ENCODE measurements at regions not wholly inside any gene's neighbourhood (a gene's known extent, or its start where the extent isn't known, plus 50 kb on each side); places are given as distances from the start of the nearest gene placed in this dataset.

DNA sequence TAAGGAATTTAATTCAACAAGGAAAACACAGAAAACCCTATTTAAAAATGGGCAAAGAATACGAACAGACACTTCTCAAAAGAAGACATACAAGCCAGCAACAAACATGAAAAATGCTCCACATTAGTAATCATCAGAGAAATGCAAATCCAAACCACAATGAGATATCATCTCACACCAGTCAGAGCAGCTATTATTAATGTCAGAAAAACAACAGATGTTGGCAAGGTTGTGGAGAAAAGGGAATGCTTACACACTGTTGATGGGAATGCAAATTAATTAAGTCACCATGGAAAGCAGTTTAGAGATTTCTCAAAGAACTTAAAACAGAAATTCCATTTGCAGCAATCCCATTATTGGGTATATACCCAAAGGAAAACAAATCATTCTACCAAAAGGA lies 55.2 kb downstream of the GCC1 start:
- Histone ChIP-seq H3K27me3 (replicated peaks in 2 of 5; ENCODE audit: control insufficient read depth in 4 of 5, insufficient read depth in 5 of 5, low read length in 4 of 5) (peaks cover 0 to 13% (median 10%) of the 10 kb centered on the region in 5 experiments), H3K4me3 (ENCODE audit: control insufficient read depth in 1 of 7, extremely low read depth in 1 of 7, insufficient read depth in 4 of 7, low read depth in 2 of 7, low read length in 6 of 7) (no peak overlapping the region), H3K4me1 (ENCODE audit: control extremely low read depth in 1 of 4, control insufficient read depth in 4 of 4, insufficient read depth in 4 of 4, low read length in 3 of 4) (no peaks in the 10 kb centered on the region), H3K36me3 (ENCODE audit: control insufficient read depth in 4 of 4, insufficient read depth in 4 of 4, low read length in 3 of 4) (no peaks in the 10 kb centered on the region), H3K27ac (ENCODE audit: insufficient read depth in 1 of 2, low read depth in 1 of 2, low read length in 2 of 2, poor library complexity in 1 of 2, severe bottlenecking in 2 of 2) (no peak overlapping the region), H3K9me3 (ENCODE audit: control extremely low read depth in 1 of 5, control insufficient read depth in 4 of 5, insufficient read depth in 2 of 5, low read depth in 1 of 5, low read length in 4 of 5) (peaks cover 0 to 3% (median 0%) of the 10 kb centered on the region in 5 experiments)
- DNase-seq, result no peak
- whole genome bisulfite sequencing (ENCODE audit: insufficient coverage), result no CpG with 5 or more reads among the region's 1 CpG
- POLR2A ChIA-PET, result no interaction called here
- CTCF ChIA-PET, result interaction anchor here (0.7 kb wide), 1 partner anchor 16 kb away, joined by 3 read pairs; no protein-coding TSS in a partner anchor

DNA sequence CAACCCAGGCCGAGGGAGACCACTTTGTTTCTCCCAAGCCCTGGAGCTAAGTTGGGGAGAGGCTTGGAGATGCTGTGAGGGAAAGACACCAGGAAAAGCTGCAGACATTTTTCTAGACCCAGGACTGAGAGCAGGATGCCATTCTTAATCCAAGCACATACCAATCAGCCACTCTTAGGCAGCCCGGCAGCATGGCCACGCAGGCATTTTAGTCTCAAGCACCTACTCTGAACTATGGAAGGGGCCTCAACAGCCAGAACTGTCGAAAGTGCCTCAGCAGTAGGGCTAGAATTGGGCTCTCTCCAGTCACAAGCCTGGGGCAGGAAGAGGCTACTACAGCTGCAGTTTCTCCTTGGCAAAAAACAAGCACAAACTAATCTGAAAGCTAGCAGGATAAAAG lies 57.8 kb downstream of the GCC1 start:
- peaks cover 0 to 5% (median 2%) of the 10 kb centered on the region in 5 experiments for H3K27me3 ChIP-seq (replicated peaks in 2 of 5; ENCODE audit: control insufficient read depth in 4 of 5, insufficient read depth in 5 of 5, low read length in 4 of 5)
- WGBS (ENCODE audit: insufficient coverage), result 76% methylated on average over 3 of the region's 4 CpGs
- POLR2A ChIA-PET, result no interaction called here

DNA sequence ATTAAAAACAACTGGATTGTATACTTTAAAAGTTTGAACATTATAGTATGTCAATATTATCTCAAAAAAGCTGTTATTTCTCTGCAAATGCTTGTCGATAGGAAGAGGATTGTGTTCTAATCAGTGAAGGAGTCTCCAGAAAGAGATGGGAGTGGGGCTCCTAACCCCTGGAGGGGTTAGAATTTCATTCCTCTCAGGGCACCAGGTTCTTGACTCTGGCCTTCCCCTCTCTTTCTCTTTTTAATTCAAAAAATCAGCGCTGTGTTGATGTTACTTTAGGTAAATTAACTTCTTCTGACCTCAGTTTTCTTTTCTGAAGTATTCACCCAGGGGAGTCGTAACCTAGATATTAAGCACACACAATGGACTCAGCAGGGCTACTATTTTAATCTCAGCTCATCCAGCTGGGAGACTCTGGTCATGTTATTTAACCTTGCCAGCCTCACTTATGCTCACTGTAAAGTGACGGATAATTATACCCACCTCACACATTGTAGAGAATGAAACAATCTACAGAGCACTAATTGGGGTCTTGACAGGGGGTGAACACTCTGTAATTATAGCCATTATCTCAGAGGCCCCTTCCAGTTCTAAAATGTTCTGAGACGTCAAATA lies 59.4 kb downstream of the GCC1 start:
- Histone ChIP-seq H3K4me1 (ENCODE audit: control extremely low read depth in 1 of 4, control insufficient read depth in 4 of 4, insufficient read depth in 4 of 4, low read length in 3 of 4) (no peaks in the 10 kb centered on the region), H3K4me3 (ENCODE audit: control insufficient read depth in 1 of 7, extremely low read depth in 1 of 7, insufficient read depth in 4 of 7, low read depth in 2 of 7, low read length in 6 of 7) (no peak overlapping the region), H3K9me3 (ENCODE audit: control extremely low read depth in 1 of 5, control insufficient read depth in 4 of 5, insufficient read depth in 2 of 5, low read depth in 1 of 5, low read length in 4 of 5) (peaks cover 0 to 8% (median 0%) of the 10 kb centered on the region in 5 experiments), H3K27me3 (replicated peaks in 2 of 5; ENCODE audit: control insufficient read depth in 4 of 5, insufficient read depth in 5 of 5, low read length in 4 of 5) (peaks cover 0 to 5% (median 2%) of the 10 kb centered on the region in 5 experiments), H3K36me3 (ENCODE audit: control insufficient read depth in 4 of 4, insufficient read depth in 4 of 4, low read length in 3 of 4) (no peaks in the 10 kb centered on the region), H3K27ac (ENCODE audit: insufficient read depth in 1 of 2, low read depth in 1 of 2, low read length in 2 of 2, poor library complexity in 1 of 2, severe bottlenecking in 2 of 2) (no peak overlapping the region)
- CTCF ChIA-PET, result no interaction called here
- DNase-seq, result no peak
- WGBS (ENCODE audit: insufficient coverage), result 67% methylated on average over 2 of the region's 5 CpGs
- POLR2A ChIA-PET, result no interaction called here

More for the DNA sequence above, 57.8 kb downstream of the GCC1 start:
- DNase-seq, result no peak
- no peak overlapping the region for H3K27ac ChIP-seq (ENCODE audit: insufficient read depth in 1 of 2, low read depth in 1 of 2, low read length in 2 of 2, poor library complexity in 1 of 2, severe bottlenecking in 2 of 2)
- peaks cover 0 to 6% (median 0%) of the 10 kb centered on the region in 5 experiments for H3K9me3 ChIP-seq (ENCODE audit: control extremely low read depth in 1 of 5, control insufficient read depth in 4 of 5, insufficient read depth in 2 of 5, low read depth in 1 of 5, low read length in 4 of 5)
- no peaks in the 10 kb centered on the region for H3K36me3 ChIP-seq (ENCODE audit: control insufficient read depth in 4 of 4, insufficient read depth in 4 of 4, low read length in 3 of 4)
- CTCF ChIA-PET, result no interaction called here
- H3K4me3 ChIP-seq (ENCODE audit: control insufficient read depth in 1 of 7, extremely low read depth in 1 of 7, insufficient read depth in 4 of 7, low read depth in 2 of 7, low read length in 6 of 7), result no peak overlapping the region
- H3K4me1 ChIP-seq (ENCODE audit: control extremely low read depth in 1 of 4, control insufficient read depth in 4 of 4, insufficient read depth in 4 of 4, low read length in 3 of 4), result no peaks in the 10 kb centered on the region

DNA sequence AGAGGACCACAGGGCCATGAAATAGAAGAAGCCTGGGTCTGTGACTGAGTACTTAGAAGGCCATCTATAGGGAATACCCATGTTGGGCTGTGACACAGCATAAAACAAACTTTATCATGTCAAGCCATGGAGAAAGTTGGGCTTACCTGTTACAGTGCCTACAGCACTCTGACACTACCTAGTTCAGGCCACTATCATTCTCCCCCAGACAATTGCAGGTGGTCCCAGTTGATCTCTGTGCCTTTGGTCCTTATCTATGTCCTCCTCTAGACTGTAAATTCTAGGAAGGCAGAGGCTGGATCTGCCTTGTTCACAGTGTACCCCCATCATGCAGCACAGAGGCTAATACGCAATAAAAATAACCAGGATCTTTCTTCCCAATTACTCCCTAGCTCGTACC lies 69.1 kb downstream of the GCC1 start:
- H3K27ac ChIP-seq (ENCODE audit: insufficient read depth in 1 of 2, low read depth in 1 of 2, low read length in 2 of 2, poor library complexity in 1 of 2, severe bottlenecking in 2 of 2), result no peak overlapping the region
- H3K9me3 ChIP-seq (ENCODE audit: control extremely low read depth in 1 of 5, control insufficient read depth in 4 of 5, insufficient read depth in 2 of 5, low read depth in 1 of 5, low read length in 4 of 5), result no peaks in the 10 kb centered on the region
- no peak overlapping the region for H3K4me3 ChIP-seq (ENCODE audit: control insufficient read depth in 1 of 7, extremely low read depth in 1 of 7, insufficient read depth in 4 of 7, low read depth in 2 of 7, low read length in 6 of 7)
- no peaks in the 10 kb centered on the region for H3K36me3 ChIP-seq (ENCODE audit: control insufficient read depth in 4 of 4, insufficient read depth in 4 of 4, low read length in 3 of 4)
- no peak for DNase-seq
- CTCF ChIA-PET, result no interaction called here
- POLR2A ChIA-PET, result no interaction called here
- WGBS (ENCODE audit: insufficient coverage), result 92% methylated on average over 2 of the region's 2 CpGs
- H3K27me3 ChIP-seq (replicated peaks in 2 of 5; ENCODE audit: control insufficient read depth in 4 of 5, insufficient read depth in 5 of 5, low read length in 4 of 5), result peaks cover 0 to 24% (median 8%) of the 10 kb centered on the region in 5 experiments
- H3K4me1 ChIP-seq (ENCODE audit: control extremely low read depth in 1 of 4, control insufficient read depth in 4 of 4, insufficient read depth in 4 of 4, low read length in 3 of 4), result no peaks in the 10 kb centered on the region

DNA sequence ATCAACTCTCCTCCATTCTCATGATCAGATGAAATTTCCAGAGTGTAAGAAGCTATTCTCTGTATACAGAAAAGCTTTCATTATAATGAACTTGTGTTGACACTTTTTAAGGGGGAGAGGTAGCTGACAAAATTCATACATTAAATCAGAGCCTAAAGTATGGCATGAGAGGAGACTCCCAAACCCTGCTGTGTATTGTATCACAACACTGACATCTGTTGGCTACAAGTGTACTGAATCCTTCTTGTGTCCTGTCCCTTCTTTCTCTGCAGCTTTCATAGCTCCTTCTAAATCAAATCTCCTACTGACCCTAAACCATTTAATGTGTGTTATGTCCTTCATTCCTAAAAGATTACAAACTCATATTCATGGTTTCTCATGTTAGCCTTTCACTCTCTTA lies 70.9 kb downstream of the GCC1 start:
- no peaks in the 10 kb centered on the region for H3K4me1 ChIP-seq (ENCODE audit: control extremely low read depth in 1 of 4, control insufficient read depth in 4 of 4, insufficient read depth in 4 of 4, low read length in 3 of 4)
- H3K27ac ChIP-seq (ENCODE audit: insufficient read depth in 1 of 2, low read depth in 1 of 2, low read length in 2 of 2, poor library complexity in 1 of 2, severe bottlenecking in 2 of 2), result no peak overlapping the region
- POLR2A ChIA-PET, result interaction anchor here (0.6 kb wide), 1 partner anchor 155 kb away, joined by 3 read pairs; no protein-coding TSS in a partner anchor
- no peaks in the 10 kb centered on the region for H3K9me3 ChIP-seq (ENCODE audit: control extremely low read depth in 1 of 5, control insufficient read depth in 4 of 5, insufficient read depth in 2 of 5, low read depth in 1 of 5, low read length in 4 of 5)
- peaks cover 0 to 26% (median 13%) of the 10 kb centered on the region in 5 experiments for H3K27me3 ChIP-seq (replicated peaks in 2 of 5; ENCODE audit: control insufficient read depth in 4 of 5, insufficient read depth in 5 of 5, low read length in 4 of 5)
- H3K4me3 ChIP-seq (ENCODE audit: control insufficient read depth in 1 of 7, extremely low read depth in 1 of 7, insufficient read depth in 4 of 7, low read depth in 2 of 7, low read length in 6 of 7), result no peak overlapping the region
- DNase-seq, result peak; percentile 33 to 63 (median 55)
- CTCF ChIA-PET, result interaction anchor here (0.7 to 2.3 kb wide), 10 partner anchors 8 to 711 kb away, joined by 3 to 11 read pairs (median 3); no protein-coding TSS in a partner anchor
- no peaks in the 10 kb centered on the region for H3K36me3 ChIP-seq (ENCODE audit: control insufficient read depth in 4 of 4, insufficient read depth in 4 of 4, low read length in 3 of 4)

DNA sequence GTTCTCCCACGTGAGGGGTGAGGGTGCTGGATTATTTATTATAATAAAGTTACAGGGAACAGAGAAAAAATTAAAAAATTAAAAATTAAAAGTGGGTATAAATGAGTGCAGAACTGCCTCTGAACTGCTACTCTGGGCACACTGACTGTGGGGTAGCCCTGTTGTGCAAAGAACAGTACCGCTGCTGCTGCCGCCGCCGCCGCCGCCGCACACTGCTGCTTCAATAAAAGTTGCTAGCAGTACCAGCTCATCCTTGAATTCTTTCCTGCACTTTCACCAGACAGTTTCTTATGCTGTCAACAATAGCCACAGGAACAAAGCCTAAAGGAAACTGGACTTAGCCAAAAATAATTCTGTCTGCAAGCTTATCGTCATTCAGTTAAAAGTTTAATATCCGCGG lies 72.1 kb downstream of the GCC1 start:
- WGBS (ENCODE audit: insufficient coverage), result 84% methylated on average over 10 of the region's 11 CpGs
- Histone ChIP-seq H3K9me3 (ENCODE audit: control extremely low read depth in 1 of 5, control insufficient read depth in 4 of 5, insufficient read depth in 2 of 5, low read depth in 1 of 5, low read length in 4 of 5) (no peaks in the 10 kb centered on the region), H3K4me3 (ENCODE audit: control insufficient read depth in 1 of 7, extremely low read depth in 1 of 7, insufficient read depth in 4 of 7, low read depth in 2 of 7, low read length in 6 of 7) (no peak overlapping the region), H3K27me3 (replicated peaks in 2 of 5; ENCODE audit: control insufficient read depth in 4 of 5, insufficient read depth in 5 of 5, low read length in 4 of 5) (peaks cover 0 to 26% (median 12%) of the 10 kb centered on the region in 5 experiments), H3K4me1 (ENCODE audit: control extremely low read depth in 1 of 4, control insufficient read depth in 4 of 4, insufficient read depth in 4 of 4, low read length in 3 of 4) (no peaks in the 10 kb centered on the region), H3K27ac (ENCODE audit: insufficient read depth in 1 of 2, low read depth in 1 of 2, low read length in 2 of 2, poor library complexity in 1 of 2, severe bottlenecking in 2 of 2) (no peak overlapping the region), H3K36me3 (ENCODE audit: control insufficient read depth in 4 of 4, insufficient read depth in 4 of 4, low read length in 3 of 4) (no peaks in the 10 kb centered on the region)
- ChIA-PET CTCF (interaction anchor here (1.0 to 2.3 kb wide), 3 partner anchors 15 to 165 kb away, joined by 3 to 11 read pairs (median 6); no protein-coding TSS in a partner anchor), POLR2A (interaction anchor here (0.6 kb wide), 1 partner anchor 11 kb away, joined by 3 read pairs; no protein-coding TSS in a partner anchor)
- no peak for DNase-seq

DNA sequence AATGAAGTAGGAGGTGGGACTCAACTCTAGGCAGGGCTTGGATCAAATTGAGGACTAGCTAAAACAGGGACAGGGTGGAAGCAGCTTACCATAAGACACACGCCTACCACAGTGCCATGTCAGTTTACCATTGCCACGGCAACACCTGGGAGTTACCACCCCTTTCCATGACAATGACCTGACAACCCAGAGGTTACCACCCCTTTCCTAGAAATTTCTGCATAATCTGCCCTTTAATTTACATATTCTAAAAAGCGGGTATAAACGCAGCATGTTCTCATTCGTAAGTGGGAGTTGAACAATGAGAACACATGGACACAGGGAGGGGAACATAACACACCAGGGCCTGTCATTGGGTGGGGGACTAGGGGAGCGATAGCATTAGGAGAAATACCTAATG lies 72.7 kb downstream of the GCC1 start:
- no peak for DNase-seq
- ChIA-PET POLR2A (no interaction called here), CTCF (no interaction called here)
- peaks cover 0 to 25% (median 13%) of the 10 kb centered on the region in 5 experiments for H3K27me3 ChIP-seq (replicated peaks in 2 of 5; ENCODE audit: control insufficient read depth in 4 of 5, insufficient read depth in 5 of 5, low read length in 4 of 5)
- H3K27ac ChIP-seq (ENCODE audit: insufficient read depth in 1 of 2, low read depth in 1 of 2, low read length in 2 of 2, poor library complexity in 1 of 2, severe bottlenecking in 2 of 2), result no peak overlapping the region
- WGBS (ENCODE audit: insufficient coverage), result 87% methylated on average over 5 of the region's 6 CpGs
- H3K4me1 ChIP-seq (ENCODE audit: control extremely low read depth in 1 of 4, control insufficient read depth in 4 of 4, insufficient read depth in 4 of 4, low read length in 3 of 4), result no peaks in the 10 kb centered on the region
- no peaks in the 10 kb centered on the region for H3K9me3 ChIP-seq (ENCODE audit: control extremely low read depth in 1 of 5, control insufficient read depth in 4 of 5, insufficient read depth in 2 of 5, low read depth in 1 of 5, low read length in 4 of 5)
- no peak overlapping the region for H3K4me3 ChIP-seq (ENCODE audit: control insufficient read depth in 1 of 7, extremely low read depth in 1 of 7, insufficient read depth in 4 of 7, low read depth in 2 of 7, low read length in 6 of 7)
- H3K36me3 ChIP-seq (ENCODE audit: control insufficient read depth in 4 of 4, insufficient read depth in 4 of 4, low read length in 3 of 4), result no peaks in the 10 kb centered on the region
